Heart right ventricle (tissue), 16 donors: ENCODE measurements at regions not wholly inside any gene's neighbourhood (a gene's known extent, or its start where the extent isn't known, plus 50 kb on each side); places are given as distances from the start of the nearest gene placed in this dataset.
A peak's percentile ranks its signal among the peaks of the same experiment; 100 is the strongest.

Experiments
- ATAC-seq, 8 donors: fragments of 200-7000 bp; cut with Tn5 transposase; one replicate each; pipeline ENCODE4 v1.9.1; 2020; ENCODE audit warnings: mild to moderate bottlenecking in 8 of 8, moderate library complexity in 8 of 8, moderate number of reproducible peaks in 1 of 8
- DNase-seq, 2 donors: peaks; one replicate each; pipeline ENCODE4 v3.0.0-alpha.2; 2020
- H3K27ac ChIP-seq, 10 donors: fragments of 200-600 bp; sonication (generic) in 2 of 10; one replicate each; pipeline versions ENCODE4 v1.5.0 to v1.8.0; 2020 to 2022; ENCODE audit warnings: mild to moderate bottlenecking in 3 of 10
- H3K27me3 ChIP-seq, 7 donors: fragments of 200-600 bp; one replicate each; pipeline ENCODE4 v1.8.0; 2021 to 2022; ENCODE audit warnings: mild to moderate bottlenecking in 2 of 7
- H3K36me3 ChIP-seq, 9 donors: fragments of 200-600 bp; sonication (generic) in 1 of 9; one replicate each; pipeline versions ENCODE4 v1.5.0 to v1.8.0; 2020 to 2022; ENCODE audit warnings: mild to moderate bottlenecking in 2 of 9
- H3K4me1 ChIP-seq, 9 donors: fragments of 200-600 bp; sonication (generic) in 1 of 9; one replicate each; pipeline versions ENCODE4 v1.5.0 to v1.8.0; 2020 to 2022; ENCODE audit warnings: mild to moderate bottlenecking in 4 of 9
- H3K4me3 ChIP-seq, 10 donors: fragments of 200-600 bp; sonication (generic) in 2 of 10; one replicate each; pipeline versions ENCODE4 v1.5.0 to v1.8.0; 2020 to 2022; ENCODE audit warnings: mild to moderate bottlenecking in 7 of 10, moderate library complexity in 2 of 10
- H3K9me3 ChIP-seq, 11 donors: fragments of 200-600 bp in 10 of 11; sonication (generic) in 2 of 11; one replicate each; pipeline versions ENCODE4 v1.5.0 to v1.8.0; 2013 to 2022; ENCODE audit warnings: mild to moderate bottlenecking in 2 of 11, control low read depth in 1 of 11, moderate library complexity in 1 of 11
- CTCF ChIP-seq, 9 donors: fragments of 200-600 bp; sonication (generic) in 2 of 9; IDR thresholded peaks; one replicate each; pipeline versions ENCODE4 v1.5.0 to v1.8.0; 2021 to 2022; ENCODE audit warnings: antibody characterized with exemption in 9 of 9, mild to moderate bottlenecking in 5 of 9, moderate library complexity in 1 of 9
- WGBS, 2 donors: extraction: QIAGEN DNeasy Blood & Tissue Kit; methylation state at CpG; one replicate each; pipeline ENCODE4 v1.1.7; 2013; ENCODE audit warnings: inconsistent platforms in 1 of 2; 5-methylcytosine and 5-hydroxymethylcytosine counted together
- intact Hi-C, 10 donors: fragments of 100-400 bp; cut with DNase I; formaldehyde crosslinking; loops; one replicate each; pipeline versions ENCODE4 v1.11.1 to v1.14.2; 2022
- donor health status: Arrhythmogenic right ventricular cardiomyopathy.
- donor health status: ischemic (EF 13 %, LVEDD 7.1; RV severe dilation, severe dysfunction).
- donor health status: healthy with polysubstance abuse.
- donor health status: DM: no; HTN: yes; CAD: no.
- donor health status: DM: no; HTN: no; CAD: no.
- donor health status: ischemic (EF 25% LVEDD 6.9; RV normal size, moderate dysfunction).
- donor health status: ischemic (EF 25% LVEDD 5.7; RV mildly dilated, moderate dysfunction).
- donor health status: healthy.
- donor health status: DM: yes; HTN: yes; CAD: no.
- donor health status: Ischemic cardiomyopathy.
- donor health status: ischemic (EF 35%, LVEDD 5.7; RV mildly dilated, moderate dysfunction).
- donor health status: nonischemic (EF 11% LVEDD 7.7; RV severe dilation, severe dysfunction).
- donor health status: DM: yes; HTN: yes; CAD: no.
- donor health status: PGD.
- donor health status: ischemic (EF 29% LVEDD 5.4; RV normal size, mild dysfunction).
- donor health status: nonischemic (EF 23%, LVEDD 6.1; RV moderate dilation, normal function).

GRCh38 chr2:2472044-2472443 lies 141.0 kb upstream of the MYT1L start:
- Histone ChIP-seq H3K27ac (no peak overlapping the region), H3K9me3 (no peaks in the 10 kb centered on the region), H3K36me3 (no peaks in the 10 kb centered on the region), H3K4me1 (no peaks in the 10 kb centered on the region), H3K27me3 (peaks cover 0 to 8% (median 0%) of the 10 kb centered on the region in 7 donors), H3K4me3 (no peak overlapping the region)
- intact Hi-C loops = no loop called here
- 78 to 80% methylated on average over 11 of the region's 11 CpGs for WGBS, 2 donors
- TF ChIP-seq CTCF (IDR thresholded peaks at IDR 0.05) = no peak
- ATAC-seq = no peak
- no peak for DNase-seq

GRCh38 chr2:2466534-2466933 lies 135.5 kb upstream of the MYT1L start:
- Histone ChIP-seq H3K9me3 (no peaks in the 10 kb centered on the region), H3K36me3 (no peaks in the 10 kb centered on the region), H3K4me3 (no peak overlapping the region), H3K4me1 (no peaks in the 10 kb centered on the region), H3K27ac (no peak overlapping the region), H3K27me3 (peaks cover 0 to 12% (median 0%) of the 10 kb centered on the region in 7 donors)
- intact Hi-C loops = no loop called here
- no peak for TF ChIP-seq CTCF (IDR thresholded peaks at IDR 0.05)
- WGBS, 2 donors = 76 to 82% methylated on average over 9 of the region's 9 CpGs
- DNase-seq (no peak), ATAC-seq (no peak)

DNA sequence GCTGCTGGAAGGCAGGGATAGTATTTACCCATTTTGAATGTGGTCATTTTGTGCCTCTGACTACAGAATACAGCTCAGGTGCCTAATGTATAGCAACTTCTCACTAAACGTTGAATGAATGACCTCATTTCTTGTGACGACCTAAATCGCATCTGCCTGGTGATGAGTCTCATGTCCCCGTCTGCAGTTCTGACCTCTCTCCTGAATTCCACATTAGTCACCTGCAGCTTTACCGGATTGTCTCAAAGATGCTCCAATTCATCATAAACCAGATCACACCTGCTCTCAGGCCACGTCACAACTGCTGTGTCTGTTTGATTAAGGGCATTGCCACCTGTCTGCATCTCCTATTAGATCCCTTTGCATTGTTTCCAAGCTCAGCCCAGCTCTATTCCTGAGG lies 133.6 kb upstream of the MYT1L start:
- DNase-seq (no peak), ATAC-seq (no peak)
- Histone ChIP-seq H3K4me1 (no peaks in the 10 kb centered on the region), H3K36me3 (no peaks in the 10 kb centered on the region), H3K27ac (no peak overlapping the region), H3K27me3 (peaks cover 0 to 17% (median 0%) of the 10 kb centered on the region in 7 donors), H3K9me3 (no peaks in the 10 kb centered on the region), H3K4me3 (peak overlapping the region in 1 of 10 donors; percentile 26)
- 74 to 75% methylated on average over 6 of the region's 6 CpGs for WGBS, 2 donors
- no peak for TF ChIP-seq CTCF (IDR thresholded peaks at IDR 0.05)
- intact Hi-C loops = no loop called here

DNA sequence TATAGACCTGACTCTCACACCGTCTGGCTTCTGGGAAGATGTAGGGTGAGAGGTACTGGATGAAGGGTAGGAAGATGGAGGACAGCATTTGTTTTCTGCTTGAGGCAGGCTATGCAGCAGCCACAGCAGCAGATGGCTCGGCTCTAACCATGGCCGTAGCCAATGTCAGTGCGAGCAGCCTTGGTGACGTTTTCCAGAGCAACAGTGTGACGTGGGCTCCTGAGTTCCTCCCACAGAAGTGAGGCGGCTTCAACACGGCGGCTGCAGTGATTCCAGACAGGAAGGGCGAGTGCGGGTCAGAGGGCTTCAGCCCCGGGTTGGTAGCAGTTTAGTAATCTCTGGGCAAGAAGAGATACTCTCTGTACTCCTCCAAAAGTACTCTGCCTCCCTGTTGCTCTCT lies 133.0 kb upstream of the MYT1L start:
- H3K27me3 ChIP-seq = peaks cover 0 to 17% (median 0%) of the 10 kb centered on the region in 7 donors
- peak overlapping the region in 6 of 10 donors; percentile 2 to 26 (median 10) for H3K4me3 ChIP-seq
- ATAC-seq (peak; percentile 30 to 87 (median 70)), DNase-seq (peak in 1 of 2 donors; percentile 6)
- no peaks in the 10 kb centered on the region for H3K9me3 ChIP-seq
- H3K36me3 ChIP-seq = no peaks in the 10 kb centered on the region
- no peaks in the 10 kb centered on the region for H3K4me1 ChIP-seq
- intact Hi-C loops = no loop called here
- H3K27ac ChIP-seq = no peak overlapping the region
- no peak for TF ChIP-seq CTCF (IDR thresholded peaks at IDR 0.05)
- 19% methylated on average over 12 of the region's 12 CpGs for WGBS, 2 donors
